Bronchial epithelial cell (primary cell): ENCODE measurements at regions not wholly inside any gene's neighbourhood (a gene's known extent, or its start where the extent isn't known, plus 50 kb on each side); places are given as distances from the start of the nearest gene placed in this dataset.

Source experiments
- DNase-seq: peaks from one replicate; pipeline ENCODE4 v3.0.0-alpha.2; 2010; ENCODE audit warnings: low read depth
- FAIRE-seq: peaks from 2 replicates; lab custom pipeline; 2011; peaks lifted over from hg19 to GRCh38; lab: Jason Lieb, UNC
- H3K27me3 ChIP-seq: 2 replicates; pipeline ENCODE4 v1.5.1; 2011; ENCODE audit warnings: low read length; ENCODE audit not compliant: control insufficient read depth, insufficient read depth
- H3K36me3 ChIP-seq: 2 replicates; pipeline ENCODE4 v1.5.1; 2011; ENCODE audit warnings: low read length; ENCODE audit not compliant: control insufficient read depth, insufficient read depth
- H3K4me3 ChIP-seq: 2 replicates; pipeline ENCODE4 v1.5.1; 2011; ENCODE audit warnings: mild to moderate bottlenecking, low read depth, low read length, control low read depth
- CTCF ChIP-seq: IDR thresholded peaks from 2 replicates; pipeline ENCODE4 v1.5.1; 2011; ENCODE audit warnings: mild to moderate bottlenecking, moderate library complexity, low read length, control low read depth, inconsistent platforms; ENCODE audit not compliant: insufficient read depth, severe bottlenecking

GRCh38 chr2:41924024-41924423, 123.8 kb upstream of the PKDCC start:
- Histone ChIP-seq H3K27me3 (no peaks in the 10 kb centered on the region), H3K4me3 (no peak overlapping the region), H3K36me3 (no peaks in the 10 kb centered on the region)
- DNase-seq (no peak), FAIRE-seq (no peak)
- no peak for TF ChIP-seq CTCF

GRCh38 chr2:41924709-41925408, 123.0 kb upstream of the PKDCC start:
- Histone ChIP-seq H3K27me3 (no peaks in the 10 kb centered on the region), H3K36me3 (no peaks in the 10 kb centered on the region), H3K4me3 (no peak overlapping the region)
- DNase-seq (no peak), FAIRE-seq (no peak)
- no peak for TF ChIP-seq CTCF

GRCh38 chr2:41925712-41926111, 122.1 kb upstream of the PKDCC start:
- FAIRE-seq (no peak), DNase-seq (no peak)
- no peaks in the 10 kb centered on the region for H3K36me3 ChIP-seq
- no peak overlapping the region for H3K4me3 ChIP-seq
- no peak for TF ChIP-seq CTCF
- H3K27me3 ChIP-seq: no peaks in the 10 kb centered on the region

GRCh38 chr2:41926614-41927580, 120.9 kb upstream of the PKDCC start:
- TF ChIP-seq CTCF: no peak
- Histone ChIP-seq H3K36me3 (no peaks in the 10 kb centered on the region), H3K4me3 (no peak overlapping the region), H3K27me3 (no peaks in the 10 kb centered on the region)
- DNase-seq (no peak), FAIRE-seq (no peak)

- DNase-seq (no peak), FAIRE-seq (no peak)
- no peak for TF ChIP-seq CTCF
- H3K36me3 ChIP-seq: no peaks in the 10 kb centered on the region
- no peak overlapping the region for H3K4me3 ChIP-seq
- no peaks in the 10 kb centered on the region for H3K27me3 ChIP-seq
Measured at GRCh38 chr2:41927581-41928264, 120.1 kb upstream of the PKDCC start.
